ENCODE measurements at regions not wholly inside any gene's neighbourhood (a gene's known extent, or its start where the extent isn't known, plus 50 kb on each side); places are given as distances from the start of the nearest gene placed in this dataset.

GRCh38 chr7:51539840-51540239, 223.2 kb upstream of the COBL start:
- no peak for DNase-seq (ENCODE audit: low read depth)

DNA sequence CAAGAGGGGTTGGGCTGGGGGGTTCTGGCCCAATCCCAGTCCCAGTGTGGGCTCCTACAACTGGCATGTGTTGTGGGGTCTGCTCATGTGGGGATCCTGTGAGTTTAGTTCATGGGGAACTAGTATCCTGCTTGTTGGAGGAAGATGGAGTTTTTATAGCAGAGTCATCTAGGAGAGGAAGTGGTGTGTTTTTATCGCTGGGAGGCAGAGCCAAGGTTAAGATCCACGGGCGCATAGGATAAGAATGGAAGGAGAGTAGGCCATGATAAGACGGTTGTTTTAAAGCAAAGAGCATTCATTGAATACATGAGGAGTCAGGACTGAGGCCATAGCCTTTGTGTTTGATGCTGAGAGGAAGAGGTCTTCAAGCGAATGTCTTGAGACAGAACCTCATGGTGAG, 211.6 kb upstream of the COBL start:
- no peak for DNase-seq (ENCODE audit: low read depth)

DNA sequence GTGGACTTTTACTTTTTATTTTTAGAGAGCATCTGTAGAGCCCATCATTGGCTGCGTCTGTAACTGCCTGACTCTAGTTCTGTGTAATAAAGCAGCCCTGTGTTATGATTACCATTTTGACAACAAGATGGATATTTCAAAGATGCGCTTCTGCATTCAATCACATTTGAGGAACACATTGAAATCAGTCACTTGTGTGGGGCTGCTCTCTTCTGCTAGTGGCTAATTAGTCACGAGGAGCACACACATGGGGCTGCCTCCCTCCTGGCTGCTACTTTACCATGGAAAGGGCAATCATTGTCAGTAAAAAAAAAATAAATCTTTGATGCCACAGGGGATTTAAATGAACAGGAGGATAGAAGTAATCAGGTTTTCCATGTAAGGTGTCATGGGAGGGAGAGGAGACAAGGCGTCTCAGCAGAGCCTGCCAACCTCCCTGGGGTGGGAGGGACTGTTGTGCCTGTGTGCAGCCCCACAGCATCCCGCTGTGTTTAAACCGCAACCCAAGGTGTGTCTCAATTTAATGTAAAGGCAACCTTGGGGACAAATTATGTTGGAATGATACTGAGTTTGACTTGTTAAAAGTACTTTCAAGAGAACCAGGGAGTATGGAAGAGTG, 205.2 kb upstream of the COBL start:
- DNase-seq (ENCODE audit: low read depth): no peak

- DNase-seq (ENCODE audit: low read depth): no peak
Observed at GRCh38 chr7:51521054-51521453, 204.4 kb upstream of the COBL start.

- no peak for DNase-seq (ENCODE audit: low read depth)
Observed at GRCh38 chr7:51518646-51519045, 202.0 kb upstream of the COBL start.

DNA sequence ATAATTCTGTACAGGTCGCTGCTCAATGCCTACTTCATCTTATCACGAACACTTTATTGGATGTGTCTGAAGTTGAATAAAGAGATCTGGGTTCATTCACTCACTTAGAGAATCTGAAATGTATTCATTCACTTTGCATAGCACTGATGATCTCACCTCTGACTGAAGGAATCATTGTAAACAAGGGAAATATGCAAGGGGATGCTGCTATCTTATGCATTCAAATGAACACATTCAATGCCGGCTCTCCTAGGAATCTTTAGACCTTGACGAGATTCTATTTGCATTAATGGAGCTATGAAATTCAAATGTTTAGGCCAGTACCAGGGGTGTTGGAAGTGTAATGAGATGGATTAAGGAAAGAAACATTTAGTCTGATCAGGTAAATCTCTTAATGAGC, 200.6 kb upstream of the COBL start:
- DNase-seq (ENCODE audit: low read depth): no peak

DNA sequence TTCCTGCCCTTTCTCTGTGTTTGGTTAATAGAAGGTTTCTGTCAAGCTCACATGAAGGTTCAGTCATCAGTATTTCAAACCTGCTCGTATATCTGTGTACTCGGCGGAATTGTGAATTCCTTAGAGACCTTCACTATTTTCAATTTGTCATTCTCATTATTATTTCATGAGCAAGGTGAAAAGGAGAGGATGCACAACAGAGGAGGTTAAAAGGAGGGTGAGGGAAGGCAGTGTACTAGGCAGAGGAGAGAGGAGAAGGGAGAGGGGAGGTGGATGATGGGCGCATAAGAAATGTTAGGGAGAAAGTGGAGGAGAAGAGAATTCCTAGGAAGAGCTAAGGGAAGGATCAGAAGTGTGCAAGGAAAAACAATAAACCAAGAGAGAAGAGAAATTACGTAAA, 185.0 kb upstream of the COBL start:
- DNase-seq (ENCODE audit: low read depth): no peak

- no peak for DNase-seq (ENCODE audit: low read depth)
Observed at GRCh38 chr7:51482976-51483375, 166.4 kb upstream of the COBL start.

DNA sequence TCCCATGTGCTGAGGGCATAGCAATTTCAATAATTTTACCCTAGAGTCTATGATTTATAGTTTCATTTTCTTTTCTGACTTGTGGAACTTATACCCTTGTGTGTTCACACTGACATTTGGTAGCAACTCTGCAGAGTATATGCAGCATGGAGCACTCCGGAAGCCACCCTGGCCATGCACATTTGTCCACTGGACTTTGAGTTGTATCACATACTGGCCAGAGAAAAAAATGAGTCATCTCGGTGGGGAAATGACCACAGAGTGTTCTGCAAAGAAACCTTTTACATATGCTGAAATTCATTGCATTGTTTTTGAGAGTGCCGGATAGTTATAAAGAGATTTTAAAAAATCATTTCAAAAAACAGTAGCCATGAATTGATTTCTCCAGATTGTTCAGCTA, 164.8 kb upstream of the COBL start:
- no peak for DNase-seq (ENCODE audit: low read depth)

GRCh38 chr7:51477819-51478218, 161.2 kb upstream of the COBL start:
- no peak for DNase-seq (ENCODE audit: low read depth)

GRCh38 chr7:51477323-51477722, 160.7 kb upstream of the COBL start:
- DNase-seq (ENCODE audit: low read depth): no peak

GRCh38 chr7:51476026-51476425, 159.4 kb upstream of the COBL start:
- no peak for DNase-seq (ENCODE audit: low read depth)

DNA sequence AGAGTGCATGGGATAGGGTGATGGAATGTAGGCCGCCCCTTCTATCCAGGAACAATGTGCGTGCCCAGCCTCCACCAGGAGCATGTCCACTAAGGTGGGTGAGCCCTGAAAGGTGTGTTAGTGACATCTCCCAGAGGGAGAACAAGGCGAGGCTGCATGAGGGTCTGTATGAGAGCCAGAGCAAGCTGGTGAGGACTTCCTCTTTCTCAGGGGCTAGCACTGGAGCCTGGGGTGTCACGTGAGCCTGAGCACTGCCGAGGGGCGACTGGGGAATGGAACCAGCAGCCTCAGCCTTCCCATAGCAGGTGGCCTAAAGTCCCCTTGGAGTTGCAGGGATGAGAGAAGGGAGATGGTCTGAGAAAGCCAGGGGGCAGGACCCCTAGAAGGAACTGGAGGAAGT, 156.3 kb upstream of the COBL start:
- DNase-seq (ENCODE audit: low read depth): no peak

GRCh38 chr7:51471981-51472296, 155.3 kb upstream of the COBL start:
- no peak for DNase-seq (ENCODE audit: low read depth)

- no peak for DNase-seq (ENCODE audit: low read depth)
Observed at GRCh38 chr7:51471210-51471980, 154.8 kb upstream of the COBL start.

DNA sequence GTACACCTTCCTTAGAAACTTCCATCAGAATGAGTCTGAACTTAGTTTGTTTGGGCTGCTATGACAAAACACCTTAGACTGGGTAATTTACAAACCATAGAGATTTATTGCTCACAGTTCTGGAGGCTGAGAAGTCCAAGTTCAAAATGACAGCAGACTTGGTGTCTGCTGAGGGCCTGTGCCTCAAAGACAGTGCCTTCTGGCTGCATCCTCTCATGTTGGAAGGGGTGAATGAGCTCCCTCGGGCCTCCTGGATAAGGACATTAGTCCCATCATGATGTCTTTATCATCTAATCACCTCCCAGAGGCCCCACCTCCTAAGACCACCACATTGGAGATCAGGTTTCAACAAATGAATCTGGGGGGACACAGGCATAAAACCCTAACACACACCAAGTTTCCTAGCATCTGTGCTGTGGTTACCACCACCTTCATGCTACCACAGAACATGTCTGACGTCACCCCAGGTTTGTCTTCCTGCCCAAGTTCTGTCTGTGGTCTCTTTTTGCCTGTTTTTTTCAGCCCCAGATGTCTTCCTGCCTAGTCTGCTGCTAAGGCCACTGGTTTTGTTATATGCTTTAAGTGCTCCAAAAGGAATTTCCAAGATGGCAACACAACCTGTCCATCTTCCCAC, 150.9 kb upstream of the COBL start:
- DNase-seq (ENCODE audit: low read depth): peak; percentile 6

GRCh38 chr7:51459809-51460208, 143.2 kb upstream of the COBL start:
- no peak for DNase-seq (ENCODE audit: low read depth)

GRCh38 chr7:51458693-51459092, 142.1 kb upstream of the COBL start:
- DNase-seq (ENCODE audit: low read depth): no peak

DNA sequence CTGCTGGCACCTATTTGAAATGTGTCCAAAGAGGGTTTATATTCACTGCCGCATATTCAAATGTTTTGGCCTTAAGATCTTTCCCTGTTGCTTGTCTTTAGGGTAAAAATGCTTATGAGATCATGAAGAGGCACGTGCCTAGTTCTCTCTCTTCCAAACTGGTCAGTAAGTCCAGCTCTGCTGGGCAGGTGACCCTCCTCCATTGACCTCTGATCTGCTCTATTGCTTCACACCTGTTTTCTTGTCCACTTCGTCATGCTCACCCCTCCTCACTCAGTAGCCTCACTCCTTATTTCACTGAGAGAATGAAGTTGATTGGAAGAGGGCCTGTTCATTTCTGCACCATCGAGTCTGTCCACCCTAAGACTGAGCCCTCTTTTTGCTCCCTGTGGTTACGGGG, 140.5 kb upstream of the COBL start:
- DNase-seq (ENCODE audit: low read depth): no peak

DNA sequence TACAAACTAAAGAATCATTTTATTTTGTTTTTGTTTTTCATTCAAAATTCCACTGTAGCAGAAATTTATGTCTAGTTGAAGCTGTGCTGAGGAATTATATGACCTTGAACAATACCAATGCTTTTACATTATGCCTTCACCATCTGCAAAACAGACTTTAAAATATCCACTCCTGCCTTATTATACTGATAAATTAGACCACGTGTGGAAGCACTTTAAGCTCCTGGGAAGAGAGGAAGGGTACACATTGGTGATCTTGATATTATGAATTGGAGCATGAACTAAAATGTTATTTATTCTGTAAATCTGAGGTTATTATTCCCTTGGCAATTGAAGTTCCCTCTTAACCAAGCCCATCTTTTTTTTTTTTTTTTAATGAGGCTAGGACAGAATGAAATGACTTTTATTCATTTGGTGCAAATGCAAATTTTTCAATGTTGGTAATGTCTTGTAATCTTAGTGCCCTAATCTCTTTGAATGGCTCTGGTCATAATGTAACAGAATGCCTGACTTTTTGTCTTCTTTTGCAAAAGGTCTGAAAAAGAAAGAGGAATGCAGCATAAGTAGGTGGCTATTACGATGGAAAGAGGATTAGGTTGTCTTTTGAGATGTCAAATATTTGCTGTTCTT, 139.9 kb upstream of the COBL start:
- DNase-seq (ENCODE audit: low read depth): no peak

DNA sequence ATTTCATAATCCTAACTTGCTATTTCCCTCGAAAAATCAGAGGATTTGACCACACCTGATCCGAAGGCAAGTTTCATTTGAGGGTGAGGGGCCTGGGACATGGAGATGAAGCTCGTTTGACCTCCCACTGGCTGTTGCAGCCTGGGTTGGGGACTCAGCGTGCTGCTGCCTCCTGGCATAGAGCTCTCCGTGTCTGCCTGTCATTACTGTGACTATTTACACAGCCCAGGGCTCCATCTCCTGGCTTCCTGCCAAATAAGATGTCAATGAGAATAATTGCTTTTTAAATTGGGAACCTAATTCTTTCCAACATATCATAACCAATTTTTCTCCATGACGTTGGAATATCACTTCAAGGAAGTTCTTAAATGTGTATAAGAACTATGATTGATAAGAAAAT, 139.3 kb upstream of the COBL start:
- no peak for DNase-seq (ENCODE audit: low read depth)

DNA sequence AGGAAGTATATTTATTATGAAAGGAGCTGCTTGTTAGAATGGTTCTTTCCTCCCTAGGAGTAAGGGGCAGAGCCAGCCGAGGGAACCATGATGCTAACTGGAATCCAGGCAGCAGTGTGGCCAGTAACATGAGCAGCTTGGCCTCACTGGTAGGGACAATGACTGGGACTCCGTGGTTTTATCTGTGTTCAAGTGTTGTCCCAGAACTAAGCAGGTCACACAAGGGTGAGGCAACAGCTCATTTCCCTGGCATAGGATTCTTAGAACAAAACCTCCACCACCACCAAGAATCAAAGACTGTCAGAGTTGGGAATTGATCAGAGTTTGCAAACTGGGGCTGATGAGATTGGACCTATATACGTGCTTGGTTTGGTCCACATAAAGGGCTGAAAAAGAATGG, 138.9 kb upstream of the COBL start:
- DNase-seq (ENCODE audit: low read depth): no peak

- DNase-seq (ENCODE audit: low read depth): no peak
Observed at GRCh38 chr7:51455086-51455485, 138.5 kb upstream of the COBL start.

All from stimulated activated CD8-positive, alpha-beta memory T cell treated with anti-CD3 and anti-CD28 coated beads, Interleukin-12 subunit alpha, Interleukin-12 subunit beta, amount 100 ng/mL, for 1 hour (primary cell).